T-helper 2 cell treated with Interferon-gamma antibody and Interleukin-4, amounts not matched to agents 5 μg/mL and 100 μg/mL, for 36 hours (primary cell): ENCODE measurements at regions not wholly inside any gene's neighbourhood (a gene's known extent, or its start where the extent isn't known, plus 50 kb on each side); places are given as distances from the start of the nearest gene placed in this dataset.

Experiments
- DNase-seq: peaks from one replicate; pipeline ENCODE4 v3.0.0; 2021; ENCODE audit warnings: low spot score
- H3K27ac Mint-ChIP-seq: one replicate; pipeline ENCODE4 v1.8.0; 2021; ENCODE audit warnings: mild to moderate bottlenecking, mixed read lengths
- H3K27me3 Mint-ChIP-seq: one replicate; pipeline ENCODE4 v1.8.0; 2021; ENCODE audit warnings: low read depth, mixed read lengths
- H3K36me3 Mint-ChIP-seq: one replicate; pipeline ENCODE4 v1.8.0; 2021; ENCODE audit warnings: low read depth, mixed read lengths
- H3K4me1 Mint-ChIP-seq: one replicate; pipeline ENCODE4 v1.8.0; 2021; ENCODE audit warnings: low read depth, mixed read lengths
- H3K4me3 Mint-ChIP-seq: one replicate; pipeline ENCODE4 v1.8.0; 2022; ENCODE audit warnings: mild to moderate bottlenecking, moderate library complexity, mixed read lengths
- H3K9me3 Mint-ChIP-seq: one replicate; pipeline ENCODE4 v1.8.0; 2021; ENCODE audit warnings: mixed read lengths

- H3K4me3 Mint-ChIP-seq = no peak overlapping the region
- H3K4me1 Mint-ChIP-seq = no peaks in the 10 kb centered on the region
- H3K36me3 Mint-ChIP-seq = no peaks in the 10 kb centered on the region
- H3K9me3 Mint-ChIP-seq = no peaks in the 10 kb centered on the region
- H3K27ac Mint-ChIP-seq = no peak overlapping the region
- DNase-seq = peak; percentile 14
- H3K27me3 Mint-ChIP-seq = peaks cover 17% of the 10 kb centered on the region
Measured at GRCh38 chr6:99746261-99746895, 139.7 kb downstream of the PRDM13 start.

DNA sequence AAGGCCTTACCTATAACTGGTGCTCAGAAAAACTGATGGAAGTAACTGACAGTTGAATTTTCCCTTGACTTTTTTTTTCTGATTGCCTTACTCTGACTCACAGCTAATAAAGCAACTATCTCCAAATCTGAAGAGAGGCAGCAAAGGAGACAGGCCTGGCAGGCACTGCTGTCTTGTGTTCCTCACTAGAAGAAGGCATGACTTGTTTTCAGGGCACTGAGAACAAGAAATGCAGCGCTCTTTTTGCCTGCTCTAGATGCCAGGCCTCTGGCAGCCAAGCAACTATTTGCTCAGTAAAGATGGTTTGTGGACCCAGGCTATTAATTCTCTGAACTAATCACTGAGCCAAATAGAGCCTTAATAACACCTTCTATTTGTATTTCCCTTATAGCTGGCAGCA lies 155.1 kb downstream of the PRDM13 start:
- no peaks in the 10 kb centered on the region for H3K4me1 Mint-ChIP-seq
- no peaks in the 10 kb centered on the region for H3K9me3 Mint-ChIP-seq
- no peaks in the 10 kb centered on the region for H3K27me3 Mint-ChIP-seq
- no peaks in the 10 kb centered on the region for H3K36me3 Mint-ChIP-seq
- no peak overlapping the region for H3K4me3 Mint-ChIP-seq
- no peak for DNase-seq
- no peak overlapping the region for H3K27ac Mint-ChIP-seq

- no peak for DNase-seq
- Mint-ChIP-seq H3K27me3 (no peaks in the 10 kb centered on the region), H3K4me3 (no peak overlapping the region), H3K27ac (no peak overlapping the region), H3K4me1 (no peaks in the 10 kb centered on the region), H3K9me3 (no peaks in the 10 kb centered on the region), H3K36me3 (no peaks in the 10 kb centered on the region)
Measured at GRCh38 chr6:99768166-99768565, 161.5 kb downstream of the PRDM13 start.

- no peak for DNase-seq
- Mint-ChIP-seq H3K9me3 (no peaks in the 10 kb centered on the region), H3K36me3 (no peaks in the 10 kb centered on the region), H3K27me3 (peaks cover 3% of the 10 kb centered on the region), H3K4me1 (no peaks in the 10 kb centered on the region), H3K4me3 (no peak overlapping the region), H3K27ac (no peak overlapping the region)
Measured at GRCh38 chr6:99779631-99780555, 173.3 kb downstream of the PRDM13 start.

- H3K27me3 Mint-ChIP-seq = peaks cover 3% of the 10 kb centered on the region
- H3K36me3 Mint-ChIP-seq = no peaks in the 10 kb centered on the region
- H3K4me1 Mint-ChIP-seq = no peaks in the 10 kb centered on the region
- no peak overlapping the region for H3K4me3 Mint-ChIP-seq
- H3K27ac Mint-ChIP-seq = no peak overlapping the region
- no peaks in the 10 kb centered on the region for H3K9me3 Mint-ChIP-seq
- no peak for DNase-seq
Measured at GRCh38 chr6:99780556-99780885, 173.9 kb downstream of the PRDM13 start.

GRCh38 chr6:99789767-99790166 lies 183.1 kb downstream of the PRDM13 start:
- H3K4me3 Mint-ChIP-seq = no peak overlapping the region
- no peak overlapping the region for H3K27ac Mint-ChIP-seq
- H3K9me3 Mint-ChIP-seq = no peaks in the 10 kb centered on the region
- H3K36me3 Mint-ChIP-seq = no peaks in the 10 kb centered on the region
- H3K27me3 Mint-ChIP-seq = peaks cover 4% of the 10 kb centered on the region
- no peaks in the 10 kb centered on the region for H3K4me1 Mint-ChIP-seq
- no peak for DNase-seq

DNA sequence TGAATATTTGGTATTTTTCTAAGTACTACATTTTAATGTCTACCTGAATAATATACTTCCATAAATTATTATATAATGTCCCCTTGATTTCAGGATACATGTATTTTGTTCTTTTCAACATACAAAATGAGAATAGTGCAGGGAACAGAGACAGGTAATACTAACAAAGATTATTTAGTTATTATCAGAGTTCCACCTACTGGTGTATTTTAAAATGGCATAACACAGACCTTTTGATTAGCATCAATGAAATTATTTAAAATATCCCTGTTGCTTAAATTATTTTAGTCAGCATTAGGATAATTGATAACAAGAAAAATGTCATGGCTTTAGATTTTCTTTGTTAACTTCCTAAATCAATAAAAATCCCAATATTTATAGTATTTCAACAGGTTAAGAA lies 184.0 kb downstream of the PRDM13 start:
- H3K27ac Mint-ChIP-seq = no peak overlapping the region
- no peak for DNase-seq
- no peaks in the 10 kb centered on the region for H3K36me3 Mint-ChIP-seq
- peaks cover 5% of the 10 kb centered on the region for H3K27me3 Mint-ChIP-seq
- H3K4me3 Mint-ChIP-seq = no peak overlapping the region
- no peaks in the 10 kb centered on the region for H3K9me3 Mint-ChIP-seq
- no peaks in the 10 kb centered on the region for H3K4me1 Mint-ChIP-seq

- no peak for DNase-seq
- Mint-ChIP-seq H3K4me3 (no peak overlapping the region), H3K27ac (no peak overlapping the region), H3K9me3 (no peaks in the 10 kb centered on the region), H3K27me3 (peaks cover 12% of the 10 kb centered on the region), H3K36me3 (no peaks in the 10 kb centered on the region), H3K4me1 (no peaks in the 10 kb centered on the region)
Measured at GRCh38 chr6:99801805-99802204, 192.2 kb downstream of the MCHR2 start.

- no peak overlapping the region for H3K4me3 Mint-ChIP-seq
- H3K27me3 Mint-ChIP-seq = peaks cover 12% of the 10 kb centered on the region
- no peaks in the 10 kb centered on the region for H3K4me1 Mint-ChIP-seq
- H3K27ac Mint-ChIP-seq = no peak overlapping the region
- no peak for DNase-seq
- H3K36me3 Mint-ChIP-seq = no peaks in the 10 kb centered on the region
- H3K9me3 Mint-ChIP-seq = no peaks in the 10 kb centered on the region
Measured at GRCh38 chr6:99802396-99803031, 191.5 kb downstream of the MCHR2 start.

GRCh38 chr6:99808992-99809391 lies 185.0 kb downstream of the MCHR2 start:
- no peak overlapping the region for H3K27ac Mint-ChIP-seq
- H3K4me1 Mint-ChIP-seq = no peaks in the 10 kb centered on the region
- DNase-seq = no peak
- H3K4me3 Mint-ChIP-seq = no peak overlapping the region
- H3K36me3 Mint-ChIP-seq = no peaks in the 10 kb centered on the region
- no peaks in the 10 kb centered on the region for H3K9me3 Mint-ChIP-seq
- peaks cover 13% of the 10 kb centered on the region for H3K27me3 Mint-ChIP-seq

DNA sequence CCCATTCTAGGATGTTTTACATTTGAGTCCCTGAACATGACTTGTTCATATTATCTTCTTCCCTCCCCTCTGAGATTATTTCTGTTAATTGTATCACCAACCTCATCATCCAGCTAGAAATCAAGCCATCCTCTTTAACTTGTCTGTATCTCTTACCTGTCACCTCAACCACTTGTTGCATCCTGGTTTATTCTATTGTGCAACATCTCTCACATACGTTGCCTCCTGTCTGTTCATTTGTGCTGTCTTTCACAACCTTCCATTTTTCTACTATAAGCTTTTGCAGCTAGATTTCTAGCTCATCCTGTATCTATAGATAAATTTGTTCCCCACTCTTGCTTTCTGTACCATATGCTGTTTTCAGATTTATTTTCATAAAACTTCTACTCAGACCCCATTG lies 183.7 kb downstream of the MCHR2 start:
- no peak overlapping the region for H3K4me3 Mint-ChIP-seq
- H3K9me3 Mint-ChIP-seq = no peaks in the 10 kb centered on the region
- H3K27me3 Mint-ChIP-seq = peaks cover 9% of the 10 kb centered on the region
- no peaks in the 10 kb centered on the region for H3K36me3 Mint-ChIP-seq
- H3K27ac Mint-ChIP-seq = no peak overlapping the region
- H3K4me1 Mint-ChIP-seq = no peaks in the 10 kb centered on the region
- no peak for DNase-seq

DNA sequence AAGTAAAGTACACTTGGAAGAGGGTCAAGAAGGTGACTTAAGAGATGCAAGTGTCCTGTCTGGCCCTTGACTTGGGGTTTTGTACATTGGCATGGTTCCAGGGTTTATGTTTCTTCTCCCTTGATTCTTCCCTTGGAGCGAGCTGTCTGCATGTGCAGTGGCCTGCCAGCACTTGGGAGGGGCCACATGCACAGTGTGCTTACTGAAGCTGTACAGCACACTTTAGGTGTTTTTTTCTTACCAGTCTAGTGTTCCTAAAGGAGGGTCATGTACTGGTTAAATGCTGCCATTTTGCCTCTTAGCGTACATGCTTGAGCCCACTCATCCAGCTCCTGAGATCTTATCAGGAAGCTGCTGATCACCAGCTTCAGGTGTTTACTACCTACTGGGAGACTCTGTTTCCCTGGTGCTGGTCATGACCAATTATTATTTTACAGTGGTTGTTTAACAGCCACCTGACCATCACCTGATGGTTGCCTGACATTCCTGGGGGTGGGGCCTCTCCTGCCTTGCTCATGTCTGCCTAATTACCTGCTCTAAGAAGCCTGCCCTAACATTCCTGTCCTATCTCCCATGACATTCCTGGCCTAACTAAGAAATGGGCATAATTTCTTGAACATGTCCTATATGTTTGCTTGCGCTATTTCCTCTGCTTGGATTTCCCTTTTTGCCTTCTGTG lies 182.9 kb downstream of the MCHR2 start:
- H3K27ac Mint-ChIP-seq = no peak overlapping the region
- no peaks in the 10 kb centered on the region for H3K4me1 Mint-ChIP-seq
- H3K27me3 Mint-ChIP-seq = peaks cover 6% of the 10 kb centered on the region
- H3K9me3 Mint-ChIP-seq = no peaks in the 10 kb centered on the region
- H3K36me3 Mint-ChIP-seq = no peaks in the 10 kb centered on the region
- no peak overlapping the region for H3K4me3 Mint-ChIP-seq
- DNase-seq = no peak

DNA sequence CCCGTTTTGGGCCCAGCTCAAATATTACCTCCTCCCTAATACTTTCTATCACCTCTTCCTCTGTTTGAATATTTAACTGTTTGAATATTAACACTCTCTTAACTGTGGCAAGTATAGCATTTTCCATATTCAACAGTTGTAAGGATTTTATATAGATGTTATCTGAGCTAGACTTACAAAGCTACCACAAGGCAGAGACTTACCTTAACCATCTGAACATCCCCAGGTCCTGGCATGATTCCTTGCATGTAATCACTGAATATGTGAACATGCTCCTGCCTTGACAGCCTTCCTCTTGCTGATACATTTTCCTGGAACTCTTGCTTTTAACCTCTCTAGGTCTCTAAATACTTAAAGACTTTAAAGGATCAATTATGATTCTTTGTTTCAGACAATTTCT lies 182.4 kb downstream of the MCHR2 start:
- H3K9me3 Mint-ChIP-seq = no peaks in the 10 kb centered on the region
- H3K36me3 Mint-ChIP-seq = no peaks in the 10 kb centered on the region
- DNase-seq = no peak
- no peaks in the 10 kb centered on the region for H3K4me1 Mint-ChIP-seq
- H3K27ac Mint-ChIP-seq = no peak overlapping the region
- H3K27me3 Mint-ChIP-seq = peaks cover 6% of the 10 kb centered on the region
- no peak overlapping the region for H3K4me3 Mint-ChIP-seq

DNA sequence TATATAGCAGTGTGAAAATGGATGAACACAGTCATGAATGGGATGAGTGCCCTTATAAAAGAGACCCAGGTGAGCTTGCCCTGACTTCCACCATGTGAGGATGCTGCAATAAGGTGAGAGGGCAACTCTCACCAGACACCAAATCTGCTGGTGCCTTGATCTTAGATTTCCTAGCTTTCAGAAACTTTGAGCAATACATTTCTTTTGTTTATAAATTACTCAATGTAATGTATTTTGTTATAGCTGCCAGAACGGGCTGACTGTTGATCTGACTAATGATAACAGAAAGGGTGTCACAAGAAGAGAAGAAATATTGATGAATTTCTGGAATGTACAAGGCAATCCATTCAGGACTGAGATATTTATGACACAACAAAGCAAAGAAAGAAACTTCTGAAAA lies 180.5 kb downstream of the MCHR2 start:
- H3K27me3 Mint-ChIP-seq = peaks cover 4% of the 10 kb centered on the region
- H3K4me1 Mint-ChIP-seq = no peaks in the 10 kb centered on the region
- H3K27ac Mint-ChIP-seq = no peak overlapping the region
- H3K9me3 Mint-ChIP-seq = no peaks in the 10 kb centered on the region
- H3K4me3 Mint-ChIP-seq = no peak overlapping the region
- no peak for DNase-seq
- H3K36me3 Mint-ChIP-seq = no peaks in the 10 kb centered on the region
